ENCODE measurements at regions not wholly inside any gene's neighbourhood (a gene's known extent, or its start where the extent isn't known, plus 50 kb on each side); places are given as distances from the start of the nearest gene placed in this dataset.
A peak's percentile ranks its signal among the peaks of the same experiment; 100 is the strongest.

DNA sequence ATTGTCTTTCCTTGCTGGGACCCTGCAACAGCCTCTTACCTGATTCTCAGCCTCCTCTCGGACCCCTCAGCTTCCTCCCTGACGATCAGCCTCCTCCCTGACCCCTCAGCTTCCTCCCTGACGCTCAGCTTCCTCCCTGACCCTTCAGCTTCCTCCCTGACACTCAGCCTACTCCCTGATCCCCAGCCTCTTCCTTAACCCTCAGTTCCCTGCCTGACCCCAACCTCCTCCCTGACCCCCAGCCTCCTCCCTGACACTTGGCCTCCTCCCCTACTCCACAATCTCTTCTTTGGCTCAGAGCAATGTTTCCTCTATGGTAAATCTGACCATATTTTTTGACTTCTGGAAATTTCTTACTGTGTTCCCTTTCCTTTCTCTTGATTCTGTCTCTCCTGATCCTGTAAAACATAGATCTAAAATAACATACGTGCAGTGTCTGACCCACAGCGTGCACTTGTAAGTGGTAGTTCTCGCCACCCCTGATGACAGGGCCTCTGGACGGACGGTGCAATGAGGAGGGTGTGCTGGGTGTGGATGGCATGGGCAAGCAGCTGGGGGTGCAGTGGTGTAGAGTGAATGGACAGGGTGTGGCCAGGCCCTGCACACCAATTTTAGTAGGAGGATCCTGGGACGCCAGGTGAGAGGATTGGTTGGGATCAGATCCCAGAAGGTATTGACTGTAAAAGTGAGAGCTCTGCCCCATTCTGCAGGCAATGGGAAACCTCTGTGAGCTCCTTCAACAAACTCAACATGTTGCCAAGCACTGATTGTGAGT, 264.1 kb downstream of the FOXD2 start:
- DNase-seq (ENCODE audit: low read depth in 3 of 3) = no peak

DNA sequence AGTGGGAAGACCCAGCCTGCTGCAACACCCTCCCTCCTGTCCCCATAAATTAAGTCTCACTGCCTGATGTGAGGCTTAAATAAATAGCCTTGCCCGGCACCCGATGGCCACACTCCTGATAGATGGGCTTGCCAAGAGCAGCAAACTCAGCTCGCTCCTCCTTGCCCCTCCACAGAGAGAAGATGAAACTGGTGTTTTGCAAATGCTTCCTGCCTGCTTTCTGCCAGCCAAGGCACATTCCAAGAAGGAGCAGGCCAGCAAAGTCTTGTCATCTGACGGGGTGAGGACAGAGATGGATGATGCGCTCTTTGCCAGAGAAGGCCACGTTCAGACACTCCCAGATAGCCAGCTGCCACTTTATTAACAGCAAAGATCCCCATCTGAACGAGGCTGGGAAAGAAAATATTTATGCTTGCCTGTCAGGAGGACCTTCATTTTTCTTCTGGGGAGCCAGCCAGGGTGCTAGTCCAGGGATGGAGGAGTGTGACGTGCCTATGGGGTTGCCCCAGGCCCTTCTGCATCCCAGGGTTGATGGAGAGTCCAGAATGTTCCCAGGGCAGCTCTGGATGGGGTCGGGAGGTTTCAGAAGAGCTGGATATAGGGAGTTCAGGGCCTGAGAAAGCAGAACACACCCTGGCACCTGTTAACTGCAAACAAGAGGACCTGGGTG, 265.4 kb downstream of the FOXD2 start:
- DNase-seq (ENCODE audit: low read depth in 3 of 3) = no peak

DNA sequence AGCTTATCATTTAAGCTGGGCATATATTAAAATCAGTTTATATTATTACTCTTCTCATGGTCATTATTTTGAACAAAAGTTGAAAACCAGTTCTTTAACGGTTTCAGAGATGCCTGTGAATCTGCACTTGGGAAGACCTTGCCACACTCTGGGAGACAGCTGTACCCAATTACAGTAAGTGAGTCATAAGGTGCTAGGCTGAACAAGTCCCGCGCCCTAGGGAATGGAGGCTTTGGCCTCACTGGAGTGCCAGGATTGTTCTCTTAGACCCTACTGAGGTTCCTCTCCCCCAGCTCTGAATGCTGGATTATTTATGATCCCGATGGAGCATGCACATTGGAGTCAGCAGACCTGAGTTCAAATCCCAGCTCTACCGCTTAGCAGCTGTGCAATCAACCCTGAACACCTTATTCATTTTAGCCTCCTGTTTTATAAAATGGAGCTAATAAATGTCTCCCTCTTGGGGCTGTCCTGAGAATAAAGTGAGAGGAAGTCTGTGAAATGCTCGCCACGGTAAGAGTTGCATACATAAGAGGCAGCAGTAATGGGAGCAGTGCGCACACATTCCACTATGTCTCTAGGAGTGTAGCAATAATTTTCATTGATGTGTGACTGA, 266.2 kb downstream of the FOXD2 start:
- no peak for DNase-seq (ENCODE audit: low read depth in 3 of 3)

DNA sequence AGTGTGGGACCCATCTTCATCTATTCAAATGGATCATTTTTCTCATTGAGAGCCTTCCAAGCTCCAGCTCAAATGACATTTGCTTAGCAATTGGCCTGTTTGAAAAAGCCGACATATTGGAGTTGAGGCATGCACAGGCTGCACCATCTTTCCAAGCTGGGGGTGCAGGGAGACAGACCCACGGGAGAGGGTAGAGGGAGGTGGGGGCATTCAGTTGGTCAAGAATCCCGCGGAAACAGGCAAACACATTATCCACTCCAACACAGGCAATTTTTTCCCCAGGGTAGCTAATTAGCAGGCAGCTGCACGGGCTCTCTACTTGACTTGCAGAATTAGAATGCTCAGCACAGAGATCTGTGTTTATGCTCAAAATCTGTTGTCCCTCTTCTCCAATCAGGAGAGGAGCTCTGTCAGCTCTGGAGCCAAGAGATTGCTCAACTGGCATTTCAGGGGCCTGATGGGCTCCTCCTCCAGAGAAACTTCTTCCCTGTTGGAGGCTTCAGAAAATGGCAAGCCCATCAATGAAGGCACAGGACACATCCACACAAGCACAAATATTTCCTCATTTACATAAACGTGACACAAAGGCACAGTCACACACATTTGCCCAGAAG, 267.8 kb downstream of the FOXD2 start:
- DNase-seq (ENCODE audit: low read depth in 3 of 3) = no peak

DNA sequence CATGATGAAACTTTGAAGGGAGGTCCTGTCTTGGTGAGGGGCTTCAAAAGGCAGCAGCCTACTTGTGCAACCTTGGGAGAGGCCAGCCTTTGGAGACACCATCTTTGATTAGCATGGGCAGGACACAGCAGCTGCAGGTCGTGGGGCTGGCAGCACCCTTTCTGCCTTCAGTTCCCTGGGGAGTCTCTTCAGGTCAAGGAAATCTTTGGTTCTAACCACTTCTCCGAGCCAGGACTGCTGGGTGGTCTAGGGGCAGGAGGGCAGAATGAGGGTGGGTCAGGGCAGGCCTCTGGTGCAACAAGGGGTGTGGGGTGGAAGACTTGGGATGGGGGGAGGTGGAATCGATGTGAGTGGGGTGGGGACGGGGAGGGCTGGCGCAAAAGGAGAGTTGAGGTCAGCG, 269.7 kb downstream of the FOXD2 start:
- no peak for DNase-seq (ENCODE audit: low read depth in 3 of 3)

DNA sequence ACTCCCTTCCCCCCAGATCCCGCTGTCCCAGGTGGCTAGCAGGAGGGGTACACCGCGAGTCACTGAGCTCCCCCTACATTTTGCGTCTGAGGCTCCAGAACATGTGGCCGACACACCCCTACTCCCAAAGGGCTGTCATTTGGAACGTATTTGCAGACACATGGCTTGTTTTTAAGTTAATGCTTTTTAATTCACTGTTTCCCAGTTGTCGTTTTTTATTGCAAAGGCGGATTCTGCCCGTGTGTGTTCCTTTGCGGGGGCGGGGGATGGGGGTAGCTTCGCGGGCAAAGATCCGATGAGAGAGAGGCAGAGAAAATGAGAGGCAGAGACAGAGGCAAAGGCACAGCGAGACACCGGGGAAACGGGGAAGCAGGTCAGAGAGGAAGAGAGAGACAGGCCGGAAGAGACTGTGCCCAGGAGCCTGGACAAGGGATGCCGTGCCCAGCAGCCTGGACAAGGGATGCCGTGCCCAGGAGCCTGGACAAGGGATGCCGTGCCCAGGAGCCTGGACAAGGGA, 270.2 kb downstream of the FOXD2 start:
- no peak for DNase-seq (ENCODE audit: low read depth in 3 of 3)

DNA sequence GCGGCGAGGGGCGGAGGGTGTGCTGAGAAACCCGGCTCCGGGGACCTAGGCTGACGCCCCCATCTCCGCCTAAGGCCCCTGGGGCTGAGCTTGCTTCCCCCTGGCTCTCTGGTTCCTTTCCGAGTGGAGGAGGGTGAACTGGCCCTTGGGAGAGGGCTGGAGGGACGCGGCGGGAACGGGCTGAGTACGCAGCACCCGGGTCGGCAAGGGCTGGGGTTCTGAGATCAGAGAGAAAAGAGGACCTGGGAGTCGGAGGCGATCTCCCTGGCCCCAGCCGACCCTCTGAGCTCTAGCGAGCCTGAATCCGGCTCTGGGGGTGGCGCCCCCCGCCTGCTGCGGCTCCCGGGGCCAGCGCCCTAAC, 270.8 kb downstream of the FOXD2 start:
- no peak for DNase-seq (ENCODE audit: low read depth in 3 of 3)

DNA sequence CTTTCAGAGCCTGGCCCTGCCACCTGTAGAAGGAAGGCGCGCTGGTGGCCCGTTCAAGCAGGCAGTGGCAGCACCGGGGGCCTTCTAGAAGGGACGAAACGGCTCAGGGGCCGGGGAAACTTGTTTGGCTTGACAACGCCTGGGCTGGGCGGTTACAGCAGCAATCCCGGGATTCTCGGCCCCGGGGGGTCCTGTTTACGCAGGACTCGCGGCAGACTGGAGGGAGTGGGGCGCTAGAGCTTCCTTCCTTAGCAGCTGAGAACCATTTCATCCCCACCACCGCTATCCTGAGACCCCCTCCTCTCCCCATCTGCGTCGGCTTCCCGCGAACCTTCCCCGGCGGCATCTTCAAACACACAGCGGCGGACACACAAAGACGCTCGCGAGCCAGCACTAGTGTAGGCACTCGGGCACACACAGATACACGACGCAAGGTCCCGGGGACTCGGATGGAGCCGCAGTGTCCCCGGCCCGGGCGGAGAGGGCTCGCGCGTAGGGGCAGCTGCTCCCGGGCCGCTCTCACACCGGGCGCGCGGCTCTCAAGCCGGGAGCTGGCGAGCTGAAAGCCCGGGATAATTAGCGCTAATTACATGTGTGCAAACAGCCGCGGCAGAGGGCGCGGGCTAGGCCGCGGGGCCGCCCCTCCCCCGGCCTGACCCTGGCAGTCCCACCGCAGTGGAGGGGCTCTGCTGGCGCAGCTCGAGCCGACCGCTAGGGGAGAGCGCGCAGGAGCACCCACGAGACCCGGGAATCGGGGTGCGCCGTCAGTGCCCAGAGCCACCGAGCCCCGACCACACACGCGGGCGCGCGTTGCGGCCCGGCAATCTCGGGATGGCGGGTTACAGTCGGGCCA, 271.4 kb downstream of the FOXD2 start:
- DNase-seq (ENCODE audit: low read depth in 3 of 3) = no peak

DNA sequence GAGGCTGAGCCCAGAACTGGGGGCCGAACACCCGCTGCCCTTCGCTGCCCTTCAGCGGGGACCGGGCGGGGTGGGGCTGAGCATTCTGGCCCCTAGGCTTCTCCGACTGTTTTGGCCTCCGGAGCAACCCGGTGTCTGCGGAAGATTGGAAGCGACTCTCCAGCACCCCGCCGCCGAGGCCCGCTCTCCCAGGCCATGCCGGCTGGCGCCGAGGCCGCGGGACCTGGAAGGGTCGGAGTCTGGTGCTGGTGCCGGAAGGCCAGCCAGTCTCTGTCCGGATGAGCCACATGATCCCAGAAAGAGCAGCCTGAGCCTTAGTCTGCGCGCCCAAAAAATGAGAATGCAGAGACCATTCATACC, 272.0 kb downstream of the FOXD2 start:
- DNase-seq (ENCODE audit: low read depth in 3 of 3) = no peak

DNA sequence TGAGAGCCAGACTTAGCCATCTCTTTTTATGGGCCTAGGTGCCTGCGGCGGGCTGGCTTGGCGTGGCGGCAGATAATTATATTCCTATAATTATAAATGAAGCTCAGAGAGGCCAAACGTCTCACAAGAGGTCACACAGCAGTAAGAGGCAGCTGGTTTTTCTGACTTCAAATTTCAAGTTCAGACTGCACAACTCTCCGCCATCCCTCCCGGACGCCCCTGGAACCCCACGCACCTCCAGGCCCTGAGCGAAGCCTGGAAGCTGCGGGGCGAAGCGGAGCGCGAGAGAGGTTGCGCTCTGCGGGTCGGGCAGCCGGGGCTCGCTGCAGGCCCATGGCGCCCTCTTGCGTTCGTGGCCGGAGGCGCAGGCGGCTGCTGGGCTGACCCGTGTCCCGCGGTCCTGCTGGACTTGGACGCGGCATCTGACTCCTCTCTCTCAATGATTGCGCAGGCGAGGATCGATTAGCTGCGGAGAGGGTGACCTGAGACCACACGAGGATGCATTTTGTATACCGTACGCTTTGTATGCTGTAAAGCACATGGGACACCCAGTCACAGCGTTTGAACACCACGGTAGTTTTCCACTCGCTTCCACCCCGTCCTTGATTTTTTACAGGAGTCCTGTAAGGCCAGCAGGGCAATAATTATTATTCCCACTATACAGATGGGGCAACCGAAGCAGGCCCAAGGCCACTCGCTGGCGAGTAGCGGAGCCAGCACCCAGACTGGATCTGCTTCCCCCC, 272.7 kb downstream of the FOXD2 start:
- peak; percentile 40 to 67 (median 44) for DNase-seq (ENCODE audit: low read depth in 3 of 3)

All from stimulated activated CD4-positive, alpha-beta T cell treated with anti-CD3 and anti-CD28 coated beads, TNF-alpha, amount 100 ng/mL, for 24 hours (primary cell).